HG03565 (cell line): ENCODE measurements at regions not wholly inside any gene's neighbourhood (a gene's known extent, or its start where the extent isn't known, plus 50 kb on each side); places are given as distances from the start of the nearest gene placed in this dataset.
"Not testable (repeated sequence)": the region's sequence is repeated elsewhere in the genome, so short reads cannot be mapped to it uniquely, and the experiment has no call there.

ENCODE experiments used
- ATAC-seq: cut with Tn5 transposase; IDR thresholded peaks from one replicate; pipeline ENCODE4 v1.9.1; 2021; ENCODE audit warnings: mild to moderate bottlenecking, moderate library complexity; ENCODE audit not compliant: unreplicated experiment

- no peak for ATAC-seq
These were observed 389.6 kb downstream of the REEP3 start for GRCh38 chr10:63910806-63911205.

DNA sequence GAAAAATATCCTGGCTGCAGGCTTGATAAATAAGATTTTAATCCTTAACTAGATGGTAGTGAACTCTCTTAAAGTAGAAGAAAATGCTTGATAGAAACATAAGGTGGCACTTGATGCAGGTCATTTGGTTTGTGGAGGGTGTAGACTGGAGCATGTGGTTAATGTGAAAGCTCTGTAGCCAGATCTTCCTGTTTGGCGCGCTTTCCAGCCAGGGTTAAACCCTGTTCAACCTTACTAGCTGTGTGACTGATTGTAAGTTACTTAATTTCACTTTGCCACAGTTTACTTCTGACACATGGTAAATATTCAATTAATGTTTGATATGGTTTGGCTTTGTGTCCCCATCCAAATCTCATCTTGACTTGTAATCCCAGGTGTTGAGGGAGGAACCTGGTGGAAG, 394.0 kb downstream of the REEP3 start:
- no peak for ATAC-seq

DNA sequence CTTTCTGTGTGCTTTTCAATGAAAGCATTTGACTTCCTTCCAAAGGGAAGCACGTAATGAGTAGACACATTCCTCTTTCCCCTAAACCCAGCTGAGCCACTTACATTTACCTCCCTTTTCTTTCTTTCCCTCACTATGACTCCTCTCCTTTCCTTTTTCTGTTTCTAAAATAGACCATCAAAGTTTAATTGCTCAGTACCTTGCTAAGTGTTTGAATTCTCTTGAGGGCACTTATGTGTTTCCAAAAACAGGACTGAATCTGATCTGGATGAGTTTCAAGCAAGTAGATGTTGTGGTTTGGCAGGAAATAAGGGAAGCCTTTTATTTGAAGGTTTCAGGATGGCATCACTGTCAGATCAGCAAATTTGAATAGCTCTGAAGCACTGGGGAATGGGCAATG, 396.2 kb downstream of the REEP3 start:
- ATAC-seq: no peak

GRCh38 chr10:63919575-63920279, 398.5 kb downstream of the REEP3 start:
- no peak for ATAC-seq

DNA sequence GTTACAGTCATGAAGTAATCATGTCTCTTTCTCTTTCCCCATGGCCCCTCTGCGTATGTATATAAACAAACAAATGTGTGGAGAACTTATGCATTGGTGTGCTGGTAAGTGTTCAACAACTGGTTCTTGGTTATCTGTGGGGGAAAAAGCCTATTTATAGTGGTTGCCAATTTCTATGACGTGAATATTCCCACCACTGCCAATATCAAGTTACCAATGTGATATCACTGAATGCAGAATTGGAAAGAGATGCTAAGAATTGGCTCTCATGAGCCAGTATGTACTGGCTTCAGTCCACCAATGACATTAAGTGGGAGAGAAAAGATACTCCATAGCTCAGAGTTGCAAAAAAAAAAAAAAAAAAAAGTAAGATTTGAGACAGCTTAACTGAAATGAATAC, 399.7 kb downstream of the REEP3 start:
- no peak for ATAC-seq

- ATAC-seq: no peak
These were observed 400.8 kb downstream of the REEP3 start for GRCh38 chr10:63921908-63922467.

- ATAC-seq: no peak
These were observed 401.5 kb downstream of the REEP3 start for GRCh38 chr10:63922468-63923284.

GRCh38 chr10:63929831-63930467, 408.7 kb downstream of the REEP3 start:
- no peak for ATAC-seq

DNA sequence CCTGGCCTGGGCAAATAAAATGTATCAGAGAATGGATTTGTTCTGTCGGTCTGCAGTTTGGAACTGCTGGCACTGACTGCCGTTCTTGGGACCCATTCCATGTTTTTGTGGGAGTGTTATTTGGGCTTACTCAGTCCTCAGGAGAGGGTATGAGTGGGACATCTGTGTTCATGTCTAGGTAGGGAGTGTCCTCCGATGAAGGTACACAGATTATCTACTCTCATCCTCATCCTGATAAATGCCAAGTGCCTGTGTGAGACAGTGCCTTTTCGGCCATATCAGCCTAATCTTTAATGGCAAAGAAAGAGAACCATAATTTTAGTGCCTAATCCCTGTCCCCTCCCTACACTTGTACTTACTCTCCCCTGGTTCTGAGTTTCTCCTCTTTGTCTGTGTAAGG, 409.4 kb downstream of the REEP3 start:
- no peak for ATAC-seq

DNA sequence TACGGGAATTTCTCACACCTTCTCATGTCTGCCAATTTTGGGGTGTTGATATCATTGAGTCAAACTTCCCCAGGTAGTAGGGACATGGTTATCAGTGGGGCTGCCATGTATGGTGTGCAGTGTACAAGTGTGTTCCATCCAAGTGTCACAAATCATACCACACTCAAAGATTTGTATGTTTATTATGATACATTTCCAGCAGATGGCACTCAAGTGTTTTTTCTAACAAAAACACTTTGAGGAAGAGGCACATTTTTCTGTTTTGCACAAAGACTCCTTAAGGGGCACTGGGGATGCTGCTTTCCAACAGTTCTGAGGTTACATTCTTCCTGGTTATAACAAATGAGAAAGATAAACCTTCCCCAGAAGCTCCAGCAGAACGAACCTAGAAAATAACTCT, 414.5 kb downstream of the REEP3 start:
- no peak for ATAC-seq

DNA sequence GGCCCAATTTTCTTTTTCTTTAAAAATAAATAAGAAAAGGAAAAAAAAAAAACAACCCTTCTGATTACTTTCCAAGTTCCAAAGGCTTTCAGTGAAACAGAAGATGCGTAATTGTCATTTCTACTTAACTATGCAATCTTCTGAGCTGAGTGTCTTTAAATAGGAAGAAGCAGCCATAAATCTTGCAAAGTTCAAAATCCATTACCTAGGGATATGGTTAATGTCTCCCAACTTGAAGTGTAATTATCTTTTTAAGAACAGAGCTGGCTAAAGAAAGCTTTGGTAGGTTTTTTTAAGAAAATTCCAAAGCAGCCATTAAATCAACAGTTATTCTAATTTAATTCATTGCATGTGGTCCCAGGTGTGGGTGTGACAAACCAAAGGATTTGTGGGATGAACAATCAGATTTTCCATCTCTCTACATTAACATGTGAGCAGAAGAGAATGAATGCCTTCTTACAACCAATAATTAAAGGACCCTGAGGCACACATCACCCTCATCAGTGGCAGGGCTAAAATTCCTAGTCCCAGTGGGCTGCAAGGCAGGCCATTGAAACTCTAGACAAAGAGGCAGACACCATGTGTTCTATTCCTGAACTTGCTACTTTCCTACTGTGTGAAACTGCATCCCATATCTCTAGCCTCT, 419.2 kb downstream of the REEP3 start:
- ATAC-seq: no peak

DNA sequence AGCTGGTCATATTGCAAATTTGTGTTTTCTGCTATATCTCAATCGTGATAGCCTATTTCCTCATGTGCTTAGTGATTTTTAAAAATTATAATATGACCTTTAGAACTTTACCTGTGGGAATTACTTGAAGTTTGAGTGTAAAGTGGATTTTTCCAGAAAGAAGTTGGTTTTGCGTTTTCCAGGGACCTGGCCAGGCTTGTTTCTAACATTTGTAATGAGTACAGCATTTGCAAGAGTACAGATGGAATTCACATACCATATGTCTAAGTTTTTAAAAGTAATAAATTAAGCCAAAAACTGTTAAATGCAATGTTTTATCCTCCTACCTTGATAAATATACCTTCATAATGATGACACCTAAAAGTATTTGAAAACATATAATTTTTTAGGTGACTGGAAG, 443.2 kb downstream of the REEP3 start:
- no peak for ATAC-seq

GRCh38 chr10:63965846-63966245, 444.6 kb downstream of the REEP3 start:
- no peak for ATAC-seq

GRCh38 chr10:63972949-63973827, 452.0 kb downstream of the REEP3 start:
- no peak for ATAC-seq

DNA sequence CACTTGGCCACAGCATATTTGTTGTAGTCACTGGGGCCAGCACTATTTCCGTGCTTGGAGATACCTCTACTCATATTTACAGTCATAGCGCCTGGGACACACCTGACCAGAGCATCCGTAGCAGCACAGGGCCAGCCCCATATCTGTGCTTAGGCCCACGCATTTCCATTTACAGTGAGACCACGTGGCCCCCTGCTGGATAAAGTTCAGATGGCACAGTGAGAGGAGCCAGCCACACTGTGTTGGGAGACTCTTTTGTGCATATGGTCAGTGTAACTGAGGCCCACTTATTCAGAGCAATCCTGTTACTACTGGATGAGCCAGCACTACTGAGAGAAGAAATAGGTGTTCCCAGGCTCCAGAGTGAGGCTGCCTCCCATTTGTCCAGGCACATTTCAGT, 455.3 kb downstream of the REEP3 start:
- peak; percentile 92 for ATAC-seq

- ATAC-seq: peak; percentile 42
These were observed 456.2 kb downstream of the REEP3 start for GRCh38 chr10:63977329-63977923.

DNA sequence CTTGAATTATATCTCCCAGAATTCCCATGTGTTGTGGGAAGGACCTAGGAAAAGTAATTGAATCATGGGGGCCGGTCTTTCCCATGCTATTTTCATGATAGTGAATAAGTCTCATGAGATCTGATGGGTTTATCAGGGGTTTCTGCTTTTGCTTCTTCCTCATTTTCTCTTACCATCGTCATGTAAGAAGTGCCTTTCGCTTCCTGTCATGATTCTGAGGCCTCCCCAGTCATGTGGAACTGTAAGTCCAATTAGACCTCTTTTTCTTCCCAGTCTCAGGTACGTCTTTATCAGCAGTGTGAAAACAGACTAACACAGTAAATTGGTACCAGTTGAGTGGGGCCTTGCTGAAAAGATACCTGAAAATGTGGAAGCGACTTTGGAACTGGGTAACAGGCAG, 459.7 kb downstream of the REEP3 start:
- ATAC-seq: not testable (repeated sequence)

DNA sequence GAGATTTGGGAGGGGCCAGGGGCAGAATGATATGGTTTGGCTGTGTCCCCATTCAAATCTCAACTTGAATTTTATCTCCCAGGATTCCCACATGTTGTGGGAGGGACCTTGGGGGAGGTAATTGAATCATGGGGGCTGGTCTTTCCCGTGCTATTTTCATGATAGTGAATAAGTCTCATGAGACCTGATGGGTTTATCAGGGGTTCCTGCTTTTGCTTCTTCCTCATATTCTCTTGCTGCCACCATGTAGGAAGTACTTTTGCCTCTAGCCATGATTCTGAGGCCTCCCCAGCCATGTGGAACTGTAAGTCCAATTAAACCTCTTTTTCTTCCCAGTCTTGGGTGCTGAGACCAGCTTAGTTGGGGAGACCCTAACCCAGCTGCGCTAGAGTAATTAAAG, 462.9 kb downstream of the REEP3 start:
- not testable (repeated sequence) for ATAC-seq

GRCh38 chr10:63986536-63986935, 465.3 kb downstream of the REEP3 start:
- no peak for ATAC-seq

DNA sequence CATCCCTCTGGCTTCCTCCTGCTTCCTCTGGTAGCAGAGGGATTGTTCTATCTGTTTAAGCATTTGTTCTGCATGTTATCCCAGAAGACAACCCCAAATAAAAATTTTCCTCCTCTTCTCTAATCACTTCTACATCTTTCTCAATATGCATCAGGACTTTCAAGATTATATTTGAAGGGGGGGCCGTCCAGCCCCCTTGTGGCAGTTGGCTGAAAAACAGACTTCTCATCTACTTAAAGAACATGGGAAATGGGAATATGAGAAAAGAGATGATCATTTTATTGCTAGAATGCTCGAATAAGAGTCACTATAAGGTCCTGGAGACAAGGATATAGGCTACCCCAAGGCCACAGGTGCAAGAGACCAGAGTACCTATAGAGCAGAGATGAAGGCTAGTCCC, 466.0 kb downstream of the REEP3 start:
- no peak for ATAC-seq
